Adrenal gland (tissue), 5 donors: ENCODE measurements at regions not wholly inside any gene's neighbourhood (a gene's known extent, or its start where the extent isn't known, plus 50 kb on each side); places are given as distances from the start of the nearest gene placed in this dataset.

Experiments used
- POLR2A ChIP-seq, 2 donors: fragments of 450-650 bp; IDR thresholded peaks; one replicate each; pipeline ENCODE4 v1.6.1; 2017; ENCODE audit warnings: antibody characterized with exemption in 2 of 2, mild to moderate bottlenecking in 2 of 2, moderate library complexity in 1 of 2
- TF ChIP-seq, protein P1 (sequence below), 6 experiments: fragments of 450-650 bp in 4 of 6; fragments of 200-600 bp in 2 of 6; sonication (generic) in 1 of 6; IDR thresholded peaks; 1 replicate in 5 of 6; 2 replicates in 1 of 6; pipeline versions ENCODE4 v1.5.1 to v1.8.0; 2016 to 2021; ENCODE audit warnings: antibody characterized with exemption in 6 of 6, mild to moderate bottlenecking in 2 of 6, moderate library complexity in 1 of 6
- donor health status: DM: no; HTN: no; CAD: no.

DNA sequence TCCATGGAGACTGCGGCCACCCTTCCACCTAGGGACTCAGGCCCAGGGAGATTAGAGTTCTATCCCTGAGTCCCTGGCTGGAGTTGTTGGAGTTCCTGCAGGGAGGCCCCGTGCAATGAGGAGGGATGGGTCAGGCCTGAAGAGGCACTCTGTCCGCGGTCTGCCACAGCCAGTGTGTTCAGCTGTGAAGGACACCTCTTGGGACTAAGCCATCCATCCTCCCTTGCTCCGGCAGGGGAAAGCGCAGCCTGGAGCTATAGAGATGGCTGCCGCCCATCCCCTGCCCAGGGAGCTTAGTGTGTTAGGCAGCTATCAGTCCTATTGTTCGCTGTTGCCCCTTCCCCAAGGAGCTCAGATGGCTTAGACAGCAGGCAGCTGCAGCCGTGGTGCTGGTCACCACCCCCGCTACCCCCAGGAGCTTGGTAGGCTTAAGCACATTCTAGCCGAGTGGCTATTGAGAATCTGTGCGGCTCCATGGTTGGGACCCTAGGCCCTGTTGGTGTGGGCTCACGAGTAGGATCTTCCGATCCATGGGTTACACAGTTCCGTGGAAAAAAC, 141.3 kb downstream of the CYB561 start:
- TF ChIP-seq, protein P1, sequence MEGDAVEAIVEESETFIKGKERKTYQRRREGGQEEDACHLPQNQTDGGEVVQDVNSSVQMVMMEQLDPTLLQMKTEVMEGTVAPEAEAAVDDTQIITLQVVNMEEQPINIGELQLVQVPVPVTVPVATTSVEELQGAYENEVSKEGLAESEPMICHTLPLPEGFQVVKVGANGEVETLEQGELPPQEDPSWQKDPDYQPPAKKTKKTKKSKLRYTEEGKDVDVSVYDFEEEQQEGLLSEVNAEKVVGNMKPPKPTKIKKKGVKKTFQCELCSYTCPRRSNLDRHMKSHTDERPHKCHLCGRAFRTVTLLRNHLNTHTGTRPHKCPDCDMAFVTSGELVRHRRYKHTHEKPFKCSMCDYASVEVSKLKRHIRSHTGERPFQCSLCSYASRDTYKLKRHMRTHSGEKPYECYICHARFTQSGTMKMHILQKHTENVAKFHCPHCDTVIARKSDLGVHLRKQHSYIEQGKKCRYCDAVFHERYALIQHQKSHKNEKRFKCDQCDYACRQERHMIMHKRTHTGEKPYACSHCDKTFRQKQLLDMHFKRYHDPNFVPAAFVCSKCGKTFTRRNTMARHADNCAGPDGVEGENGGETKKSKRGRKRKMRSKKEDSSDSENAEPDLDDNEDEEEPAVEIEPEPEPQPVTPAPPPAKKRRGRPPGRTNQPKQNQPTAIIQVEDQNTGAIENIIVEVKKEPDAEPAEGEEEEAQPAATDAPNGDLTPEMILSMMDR (IDR thresholded peaks at IDR 0.05): no peak
- TF ChIP-seq POLR2A (IDR thresholded peaks at IDR 0.05): no peak
